HG03558 (cell line): ENCODE measurements at regions not wholly inside any gene's neighbourhood (a gene's known extent, or its start where the extent isn't known, plus 50 kb on each side); places are given as distances from the start of the nearest gene placed in this dataset.

ENCODE experiments used
- ATAC-seq: cut with Tn5 transposase; IDR thresholded peaks from one replicate; pipeline ENCODE4 v1.9.1; 2021; ENCODE audit warnings: moderate number of reproducible peaks; ENCODE audit not compliant: unreplicated experiment; ENCODE audit errors: extremely low read depth

GRCh38 chr4:30783751-30784150 lies 63.6 kb downstream of the PCDH7 start:
- ATAC-seq, result no peak

- ATAC-seq, result no peak
These were observed 69.1 kb downstream of the PCDH7 start for GRCh38 chr4:30789219-30789671.

- no peak for ATAC-seq
These were observed 70.0 kb downstream of the PCDH7 start for GRCh38 chr4:30790123-30790522.

GRCh38 chr4:30790998-30791397 lies 70.8 kb downstream of the PCDH7 start:
- ATAC-seq, result no peak

- ATAC-seq, result no peak
These were observed 72.4 kb downstream of the PCDH7 start for GRCh38 chr4:30792601-30793000.

GRCh38 chr4:30801876-30802275 lies 81.7 kb downstream of the PCDH7 start:
- ATAC-seq, result no peak

GRCh38 chr4:30802622-30803323 lies 82.6 kb downstream of the PCDH7 start:
- ATAC-seq, result no peak

- no peak for ATAC-seq
These were observed 88.1 kb downstream of the PCDH7 start for GRCh38 chr4:30808276-30808675.

GRCh38 chr4:30811296-30811695 lies 91.1 kb downstream of the PCDH7 start:
- no peak for ATAC-seq

GRCh38 chr4:30815685-30816084 lies 95.5 kb downstream of the PCDH7 start:
- ATAC-seq, result no peak

GRCh38 chr4:30817447-30817846 lies 97.3 kb downstream of the PCDH7 start:
- no peak for ATAC-seq

- no peak for ATAC-seq
These were observed 98.4 kb downstream of the PCDH7 start for GRCh38 chr4:30818541-30818940.

- no peak for ATAC-seq
These were observed 101.1 kb downstream of the PCDH7 start for GRCh38 chr4:30821275-30821674.

- ATAC-seq, result no peak
These were observed 101.9 kb downstream of the PCDH7 start for GRCh38 chr4:30821859-30822612.

GRCh38 chr4:30822911-30823551 lies 102.9 kb downstream of the PCDH7 start:
- ATAC-seq, result no peak

- no peak for ATAC-seq
These were observed 105.0 kb downstream of the PCDH7 start for GRCh38 chr4:30825008-30825770.

- ATAC-seq, result no peak
These were observed 108.2 kb downstream of the PCDH7 start for GRCh38 chr4:30828264-30828926.

GRCh38 chr4:30832639-30833038 lies 112.5 kb downstream of the PCDH7 start:
- no peak for ATAC-seq

GRCh38 chr4:30833206-30833605 lies 113.0 kb downstream of the PCDH7 start:
- ATAC-seq, result no peak

GRCh38 chr4:30835044-30835443 lies 114.9 kb downstream of the PCDH7 start:
- ATAC-seq, result no peak
